WTC11 (cell line): ENCODE measurements at regions not wholly inside any gene's neighbourhood (a gene's known extent, or its start where the extent isn't known, plus 50 kb on each side); places are given as distances from the start of the nearest gene placed in this dataset.

Experiments
- ATAC-seq: fragments of 200-7000 bp; cut with Tn5 transposase; 2 replicates; pipeline ENCODE4 v1.10.0; 2021; ENCODE audit warnings: mild to moderate bottlenecking, moderate library complexity
- CTCF ChIA-PET: fragments of 300-600 bp; sonication (Branson Sonifier 250); formaldehyde crosslinking; loops from one replicate; lab custom pipeline; 2021; ENCODE audit warnings: antibody characterized with exemption; lab: Charles Lee
- POLR2A ChIA-PET: fragments of 350-600 bp; sonication (Branson Sonifier 250); formaldehyde crosslinking; loops from one replicate; lab custom pipeline; 2021; ENCODE audit warnings: antibody characterized with exemption; lab: Charles Lee
- DNase-seq: peaks from one replicate; pipeline ENCODE4 v3.0.0; 2021; ENCODE audit warnings: low spot score
- H3K27ac Mint-ChIP-seq: 2 replicates; pipeline ENCODE4 v1.8.0; 2021; ENCODE audit warnings: mixed read lengths
- H3K27me3 Mint-ChIP-seq: 2 replicates; pipeline ENCODE4 v1.8.0; 2021; ENCODE audit warnings: low read depth, mild to moderate bottlenecking, moderate library complexity, mixed read lengths
- H3K36me3 Mint-ChIP-seq: 2 replicates; pipeline ENCODE4 v1.8.0; 2021; ENCODE audit warnings: mixed read lengths
- H3K4me1 Mint-ChIP-seq: 2 replicates; pipeline ENCODE4 v1.8.0; 2022; ENCODE audit warnings: mixed read lengths
- H3K4me3 Mint-ChIP-seq: 2 replicates; pipeline ENCODE4 v1.8.0; 2021; ENCODE audit warnings: mild to moderate bottlenecking, moderate library complexity, mixed read lengths
- H3K9me3 Mint-ChIP-seq: 2 replicates; pipeline ENCODE4 v1.8.0; 2021; ENCODE audit warnings: mixed read lengths
- AR ChIP-seq: fragments of 250-450 bp; sonication (Bioruptor Pico); IDR thresholded peaks from 2 replicates; pipeline ENCODE4 v1.9.0; 2021; ENCODE audit warnings: mild to moderate bottlenecking
- ATF1 ChIP-seq: sonication (generic); formaldehyde crosslinking; IDR thresholded peaks from 2 replicates; pipeline ENCODE4 v1.8.1; 2023; ENCODE audit warnings: mild to moderate bottlenecking, moderate library complexity, missing genetic modification reagents
- ATF3 ChIP-seq: sonication (generic); formaldehyde crosslinking; conservative IDR thresholded peaks from 2 replicates; pipeline ENCODE4 v1.8.1; 2022; ENCODE audit warnings: mild to moderate bottlenecking, missing genetic modification reagents
- ATF6 ChIP-seq: sonication (generic); formaldehyde crosslinking; IDR thresholded peaks from 2 replicates; pipeline ENCODE4 v1.8.1; 2023; ENCODE audit warnings: mild to moderate bottlenecking, missing genetic modification reagents
- CREM ChIP-seq: sonication (generic); formaldehyde crosslinking; IDR thresholded peaks from 2 replicates; pipeline ENCODE4 v1.8.1; 2022; ENCODE audit warnings: mild to moderate bottlenecking, missing genetic modification reagents, moderate library complexity
- EMX1 ChIP-seq: fragments of 250-450 bp; sonication (Bioruptor Pico); IDR thresholded peaks from 2 replicates; pipeline ENCODE4 v1.8.0; 2021; ENCODE audit warnings: mild to moderate bottlenecking
- ESRRA ChIP-seq: sonication (generic); formaldehyde crosslinking; IDR thresholded peaks from 2 replicates; pipeline ENCODE4 v1.8.1; 2022; ENCODE audit warnings: mild to moderate bottlenecking, missing genetic modification reagents, borderline replicate concordance
- ETV6 ChIP-seq: sonication (generic); formaldehyde crosslinking; IDR thresholded peaks from 2 replicates; pipeline ENCODE4 v1.8.1; 2022; ENCODE audit warnings: mild to moderate bottlenecking, missing genetic modification reagents
- FOXJ3 ChIP-seq: sonication (generic); formaldehyde crosslinking; IDR thresholded peaks from 2 replicates; pipeline ENCODE4 v1.9.0; 2021; ENCODE audit warnings: missing genetic modification reagents, mild to moderate bottlenecking, borderline replicate concordance
- HMGXB4 ChIP-seq: sonication (generic); formaldehyde crosslinking; IDR thresholded peaks from 2 replicates; pipeline ENCODE4 v1.8.1; 2023; ENCODE audit warnings: mild to moderate bottlenecking, moderate library complexity, missing genetic modification reagents
- NFATC4 ChIP-seq: fragments of 250-450 bp; sonication (Bioruptor Pico); IDR thresholded peaks from 2 replicates; pipeline ENCODE4 v1.9.0; 2021; ENCODE audit warnings: mild to moderate bottlenecking
- NFYB ChIP-seq: sonication (generic); formaldehyde crosslinking; conservative IDR thresholded peaks from 2 replicates; pipeline ENCODE4 v1.8.0; 2022; ENCODE audit warnings: low read depth, missing genetic modification reagents
- OVOL2 ChIP-seq: fragments of 250-450 bp; sonication (Bioruptor Pico); IDR thresholded peaks from 2 replicates; pipeline ENCODE4 v1.9.0; 2021; ENCODE audit warnings: mild to moderate bottlenecking, borderline replicate concordance
- RELA ChIP-seq: sonication (generic); formaldehyde crosslinking; IDR thresholded peaks from 2 replicates; pipeline ENCODE4 v1.8.1; 2022; ENCODE audit warnings: missing genetic modification reagents, mild to moderate bottlenecking, borderline replicate concordance
- SP1 ChIP-seq: sonication (generic); formaldehyde crosslinking; conservative IDR thresholded peaks from 2 replicates; pipeline ENCODE4 v1.8.1; 2022; ENCODE audit warnings: missing genetic modification reagents
- TEAD4 ChIP-seq: sonication (generic); formaldehyde crosslinking; IDR thresholded peaks from 2 replicates; pipeline ENCODE4 v1.8.0; 2022; ENCODE audit warnings: mild to moderate bottlenecking, missing genetic modification reagents
- USF2 ChIP-seq: sonication (generic); formaldehyde crosslinking; IDR thresholded peaks from 2 replicates; pipeline ENCODE4 v1.8.1; 2023; ENCODE audit warnings: mild to moderate bottlenecking, missing genetic modification reagents, moderate library complexity
- ZBTB21 ChIP-seq: sonication (generic); formaldehyde crosslinking; IDR thresholded peaks from 2 replicates; pipeline ENCODE4 v1.8.1; 2023; ENCODE audit warnings: mild to moderate bottlenecking, missing genetic modification reagents, borderline replicate concordance
- ZNF121 ChIP-seq: sonication (generic); formaldehyde crosslinking; IDR thresholded peaks from 2 replicates; pipeline ENCODE4 v1.8.0; 2023; ENCODE audit warnings: missing genetic modification reagents
- ZNF263 ChIP-seq: sonication (generic); formaldehyde crosslinking; IDR thresholded peaks from 2 replicates; pipeline ENCODE4 v1.8.1; 2022; ENCODE audit warnings: low read depth, mild to moderate bottlenecking, moderate library complexity, missing genetic modification reagents
- ZNF317 ChIP-seq: sonication (generic); formaldehyde crosslinking; IDR thresholded peaks from 2 replicates; pipeline ENCODE4 v1.8.1; 2023; ENCODE audit warnings: low read depth, mild to moderate bottlenecking, moderate library complexity, missing genetic modification reagents, borderline replicate concordance
- ZNF396 ChIP-seq: fragments of 250-450 bp; sonication (Bioruptor Pico); IDR thresholded peaks from 2 replicates; pipeline ENCODE4 v1.8.0; 2021; ENCODE audit warnings: mild to moderate bottlenecking, moderate library complexity, borderline replicate concordance
- TF ChIP-seq, protein P1 (sequence below): sonication (generic); formaldehyde crosslinking; IDR thresholded peaks from 2 replicates; pipeline ENCODE4 v1.8.0; 2023; ENCODE audit warnings: missing genetic modification reagents
- TF ChIP-seq, protein P2 (sequence below): sonication (generic); formaldehyde crosslinking; IDR thresholded peaks from 2 replicates; pipeline ENCODE4 v1.8.1; 2023; ENCODE audit warnings: mild to moderate bottlenecking, missing genetic modification reagents

DNA sequence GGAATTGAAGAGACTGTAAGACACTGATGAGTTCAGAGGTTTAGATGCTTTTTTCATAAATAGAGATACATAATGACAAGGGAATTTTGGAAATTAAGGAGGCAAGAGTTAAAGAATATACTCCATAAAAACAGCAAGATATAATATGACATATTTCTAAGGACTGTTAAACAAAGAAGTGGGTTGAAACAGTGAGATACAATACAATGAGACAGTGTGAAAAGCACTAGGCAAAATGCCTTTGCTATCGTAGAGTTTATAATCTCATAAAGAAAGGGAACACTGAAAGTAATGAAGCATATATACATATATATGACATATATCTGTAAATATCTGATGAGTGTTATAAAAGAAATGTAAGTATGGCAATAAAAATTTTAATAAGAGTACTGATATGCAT lies 1496.2 kb downstream of the TECRL start (continued):
- TF ChIP-seq ATF1 (CRISPR knock-in tag) (no peak), ATF3 (no peak), NFATC4 (CRISPR knock-in tag) (no peak), EMX1 (no peak), NFYB (CRISPR knock-in tag) (no peak)

DNA sequence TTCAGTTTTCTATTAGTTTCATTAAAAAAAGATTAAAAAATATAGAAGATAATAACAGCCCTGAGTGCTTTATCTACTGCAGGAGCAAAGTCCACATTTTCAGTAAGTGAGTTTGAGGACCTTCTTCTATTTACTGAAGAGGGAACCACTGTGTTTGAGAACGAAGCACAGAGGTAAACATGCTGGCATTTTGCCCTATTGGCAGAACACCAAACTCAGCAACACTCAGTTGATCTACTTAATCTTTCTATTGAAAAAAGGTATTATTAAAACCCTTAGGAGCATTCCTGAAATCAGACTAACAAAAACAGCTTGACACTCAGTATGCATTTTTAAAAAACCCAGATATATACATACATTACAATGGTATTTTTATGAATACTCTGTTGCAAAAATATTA lies 1496.7 kb downstream of the TECRL start:
- ChIA-PET POLR2A (no interaction called here), CTCF (no interaction called here)
- DNase-seq (no peak), ATAC-seq (no peak)
- no peaks in the 10 kb centered on the region for H3K27me3 Mint-ChIP-seq
- H3K36me3 Mint-ChIP-seq = no peaks in the 10 kb centered on the region
- no peak overlapping the region for H3K27ac Mint-ChIP-seq
- no peaks in the 10 kb centered on the region for H3K4me1 Mint-ChIP-seq
- H3K9me3 Mint-ChIP-seq = no peaks in the 10 kb centered on the region
- H3K4me3 Mint-ChIP-seq = no peak overlapping the region
- TF ChIP-seq SP1 (CRISPR knock-in tag) = no peak
- no peak for TF ChIP-seq ATF6 (CRISPR knock-in tag)
- TF ChIP-seq ESRRA (CRISPR knock-in tag) = no peak
- TF ChIP-seq ZNF396 (CRISPR knock-in tag) = no peak
- TF ChIP-seq, protein P1, sequence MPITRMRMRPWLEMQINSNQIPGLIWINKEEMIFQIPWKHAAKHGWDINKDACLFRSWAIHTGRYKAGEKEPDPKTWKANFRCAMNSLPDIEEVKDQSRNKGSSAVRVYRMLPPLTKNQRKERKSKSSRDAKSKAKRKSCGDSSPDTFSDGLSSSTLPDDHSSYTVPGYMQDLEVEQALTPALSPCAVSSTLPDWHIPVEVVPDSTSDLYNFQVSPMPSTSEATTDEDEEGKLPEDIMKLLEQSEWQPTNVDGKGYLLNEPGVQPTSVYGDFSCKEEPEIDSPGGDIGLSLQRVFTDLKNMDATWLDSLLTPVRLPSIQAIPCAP (CRISPR knock-in tag) = no peak
- TF ChIP-seq ETV6 = no peak
- TF ChIP-seq, protein P2, sequence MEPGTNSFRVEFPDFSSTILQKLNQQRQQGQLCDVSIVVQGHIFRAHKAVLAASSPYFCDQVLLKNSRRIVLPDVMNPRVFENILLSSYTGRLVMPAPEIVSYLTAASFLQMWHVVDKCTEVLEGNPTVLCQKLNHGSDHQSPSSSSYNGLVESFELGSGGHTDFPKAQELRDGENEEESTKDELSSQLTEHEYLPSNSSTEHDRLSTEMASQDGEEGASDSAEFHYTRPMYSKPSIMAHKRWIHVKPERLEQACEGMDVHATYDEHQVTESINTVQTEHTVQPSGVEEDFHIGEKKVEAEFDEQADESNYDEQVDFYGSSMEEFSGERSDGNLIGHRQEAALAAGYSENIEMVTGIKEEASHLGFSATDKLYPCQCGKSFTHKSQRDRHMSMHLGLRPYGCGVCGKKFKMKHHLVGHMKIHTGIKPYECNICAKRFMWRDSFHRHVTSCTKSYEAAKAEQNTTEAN (CRISPR knock-in tag) = no peak
- TF ChIP-seq ZNF121 = no peak
- no peak for TF ChIP-seq ATF3
- no peak for TF ChIP-seq OVOL2 (CRISPR knock-in tag)
- no peak for TF ChIP-seq AR (CRISPR knock-in tag)

- no peaks in the 10 kb centered on the region for H3K36me3 Mint-ChIP-seq
- POLR2A ChIA-PET = no interaction called here
- TF ChIP-seq ZNF317 = no peak
- TF ChIP-seq ZNF263 (CRISPR knock-in tag) = no peak
- TF ChIP-seq CREM (CRISPR knock-in tag) = no peak
- no peak for TF ChIP-seq ZNF121
- TF ChIP-seq HMGXB4 = no peak
- no peak for TF ChIP-seq USF2 (CRISPR knock-in tag)
- TF ChIP-seq RELA (CRISPR knock-in tag) = no peak
- TF ChIP-seq ZBTB21 = no peak
- no peak for TF ChIP-seq TEAD4
- no peak for TF ChIP-seq ZNF396 (CRISPR knock-in tag)
- TF ChIP-seq FOXJ3 = no peak
Observed at GRCh38 chr4:62909238-62909637, 1500.0 kb downstream of the TECRL start.

More at GRCh38 chr4:62909238-62909637, 1500.0 kb downstream of the TECRL start:
- CTCF ChIA-PET = no interaction called here
- ATAC-seq = no peak
- no peaks in the 10 kb centered on the region for H3K9me3 Mint-ChIP-seq
- H3K27ac Mint-ChIP-seq = no peak overlapping the region
- H3K27me3 Mint-ChIP-seq = no peaks in the 10 kb centered on the region
- no peak for DNase-seq
- no peaks in the 10 kb centered on the region for H3K4me1 Mint-ChIP-seq
- H3K4me3 Mint-ChIP-seq = no peak overlapping the region
